HepG2 (cell line): ENCODE measurements at regions not wholly inside any gene's neighbourhood (a gene's known extent, or its start where the extent isn't known, plus 50 kb on each side); places are given as distances from the start of the nearest gene placed in this dataset.

Source experiments
- ATAC-seq: fragments of 200-7000 bp; cut with Tn5 transposase; 3 replicates; pipeline ENCODE4 v1.9.1; 2020; ENCODE audit warnings: mild to moderate bottlenecking, moderate library complexity
- BruUV-seq: library from RNA; stranded (reverse); fragments of 400-500 nt; replicated peaks from 2 replicates; lab custom pipeline; 2021; lab: Mats Ljungman, UMichigan
- CTCF ChIA-PET: fragments of 300-600 bp; formaldehyde crosslinking; extraction: SDS; loops from one replicate; lab custom pipeline; 2021; ENCODE audit warnings: low total read pairs, inconsistent platforms, low intra/inter-chr PET ratio; lab: Yijun Ruan, JAX
- POLR2A ChIA-PET: fragments of 350-600 bp; sonication (Branson Sonifier 250); formaldehyde crosslinking; loops from one replicate; lab custom pipeline; 2020; ENCODE audit warnings: antibody characterized with exemption, inconsistent platforms; lab: Yijun Ruan, JAX
- DNase-seq: peaks from one replicate; pipeline ENCODE4 v3.0.0-alpha.2; 2015; ENCODE audit warnings: low spot score
- FAIRE-seq: peaks from 3 replicates; lab custom pipeline; 2011; peaks lifted over from hg19 to GRCh38; lab: Jason Lieb, UNC
- H2AFZ ChIP-seq: one replicate; pipeline ENCODE4 v1.6.1; 2011; ENCODE audit warnings: low read length, inconsistent platforms
- H3K27ac ChIP-seq: fragments of 300-600 bp; 3 replicates; pipeline ENCODE4 v1.8.0; 2011; ENCODE audit warnings: mixed run types, mild to moderate bottlenecking, mixed read lengths, low read length, inconsistent platforms; ENCODE audit not compliant: insufficient read depth; ENCODE audit errors: extremely low read length
- H3K27me3 ChIP-seq, 2 experiments: fragments of 200-600 bp in 1 of 2; 2 replicates in 1 of 2; 3 replicates in 1 of 2; pipeline versions ENCODE4 v1.6.0 to v1.8.0; 2011; ENCODE audit warnings: low read length in 2 of 2, mild to moderate bottlenecking in 2 of 2, moderate library complexity in 2 of 2, inconsistent platforms in 1 of 2; ENCODE audit not compliant: insufficient read depth in 2 of 2, control insufficient read depth in 1 of 2
- H3K36me3 ChIP-seq, 2 experiments: fragments of 200-600 bp in 1 of 2; replicated peaks in 1 of 2; 2 replicates in 1 of 2; 3 replicates in 1 of 2; pipeline versions ENCODE4 v1.5.1 to v1.8.0; 2011; ENCODE audit warnings: low read length in 2 of 2, inconsistent platforms in 1 of 2; ENCODE audit not compliant: insufficient read depth in 2 of 2, control insufficient read depth in 1 of 2
- H3K4me1 ChIP-seq: 2 replicates; pipeline ENCODE4 v1.5.1; 2012; ENCODE audit warnings: low read length, inconsistent platforms; ENCODE audit not compliant: insufficient read depth
- H3K4me2 ChIP-seq: 2 replicates; pipeline ENCODE4 v1.6.0; 2011; ENCODE audit warnings: low read depth, low read length, inconsistent platforms
- H3K4me3 ChIP-seq, 3 experiments: fragments of 200-600 bp in 1 of 3; sonication (generic), shearing (Covaris generic) in 1 of 3; replicated peaks in 1 of 3; 2 replicates each; pipeline ENCODE4 v1.5.1; 2011 to 2016; ENCODE audit warnings: low read length in 3 of 3, inconsistent platforms in 2 of 3, low read depth in 2 of 3, mild to moderate bottlenecking in 2 of 3, control low read depth in 1 of 3, mixed read lengths in 1 of 3; ENCODE audit not compliant: insufficient read depth in 1 of 3
- H3K79me2 ChIP-seq: one replicate; pipeline ENCODE4 v1.6.1; 2011; ENCODE audit warnings: low read length, inconsistent platforms; ENCODE audit not compliant: insufficient read depth
- H3K9ac ChIP-seq: 2 replicates; pipeline ENCODE4 v1.6.0; 2011; ENCODE audit warnings: mild to moderate bottlenecking, low read depth, low read length, inconsistent platforms; ENCODE audit not compliant: insufficient read depth
- H3K9me3 ChIP-seq: 2 replicates; pipeline ENCODE4 v1.5.1; 2012; ENCODE audit warnings: mild to moderate bottlenecking, low read length
- H4K20me1 ChIP-seq: 2 replicates; pipeline ENCODE4 v1.6.0; 2011; ENCODE audit warnings: inconsistent platforms, mild to moderate bottlenecking, low read length, moderate library complexity; ENCODE audit not compliant: insufficient read depth
- ERF ChIP-seq: IDR thresholded peaks from 2 replicates; pipeline ENCODE4 v1.6.1; 2018; ENCODE audit warnings: missing biosample characterization, missing genetic modification reagents
- GFI1 ChIP-seq: sonication (generic); formaldehyde crosslinking; IDR thresholded peaks from 2 replicates; pipeline ENCODE4 v1.5.0; 2020; ENCODE audit warnings: missing genetic modification reagents, mild to moderate bottlenecking, borderline replicate concordance
- MEF2D ChIP-seq: sonication (generic); formaldehyde crosslinking; IDR thresholded peaks from 2 replicates; pipeline ENCODE4 v1.5.1; 2020; ENCODE audit warnings: mild to moderate bottlenecking, missing genetic modification reagents
- MXD4 ChIP-seq: IDR thresholded peaks from 2 replicates; pipeline ENCODE4 v1.6.1; 2016; ENCODE audit warnings: mild to moderate bottlenecking, missing biosample characterization, missing genetic modification reagents
- PAWR ChIP-seq: sonication (generic); formaldehyde crosslinking; IDR thresholded peaks from 2 replicates; pipeline ENCODE4 v1.4.0; 2020; ENCODE audit warnings: missing genetic modification reagents, mild to moderate bottlenecking, borderline replicate concordance
- POLR2G ChIP-seq: fragments of 200-400 bp; formaldehyde crosslinking; IDR thresholded peaks from 2 replicates; pipeline ENCODE4 v1.6.1; 2018; ENCODE audit warnings: mild to moderate bottlenecking, low read depth, low read length, moderate library complexity
- SOX13 ChIP-seq, 3 experiments: fragments of 450-650 bp in 1 of 3; sonication (generic) in 1 of 3; formaldehyde crosslinking in 1 of 3; IDR thresholded peaks in 2 of 3; conservative IDR thresholded peaks in 1 of 3; 2 replicates each; pipeline versions ENCODE4 v1.5.0 to v1.6.1; 2016 to 2020; ENCODE audit warnings: antibody characterized with exemption in 1 of 3, mild to moderate bottlenecking in 1 of 3, missing compliant biosample characterization in 1 of 3, missing genetic modification reagents in 1 of 3, moderate library complexity in 1 of 3
- THYN1 ChIP-seq: sonication (generic); formaldehyde crosslinking; IDR thresholded peaks from 2 replicates; pipeline ENCODE4 v1.8.1; 2023; ENCODE audit warnings: low read depth, mild to moderate bottlenecking, moderate library complexity, missing genetic modification reagents, borderline replicate concordance
- ZNF24 ChIP-seq: fragments of 450-650 bp; IDR thresholded peaks from 2 replicates; pipeline ENCODE4 v1.6.1; 2017; ENCODE audit warnings: antibody characterized with exemption, mild to moderate bottlenecking
- ZNF33A ChIP-seq: sonication (generic); formaldehyde crosslinking; IDR thresholded peaks from 2 replicates; pipeline ENCODE4 v1.5.1; 2020; ENCODE audit warnings: missing genetic modification reagents, mild to moderate bottlenecking, moderate library complexity, borderline replicate concordance
- ZNF563 ChIP-seq: sonication (generic); formaldehyde crosslinking; IDR thresholded peaks from 2 replicates; pipeline ENCODE4 v1.8.0; 2022; ENCODE audit warnings: mild to moderate bottlenecking, moderate library complexity, missing genetic modification reagents
- ZNF781 ChIP-seq: sonication (generic); formaldehyde crosslinking; IDR thresholded peaks from 2 replicates; pipeline ENCODE4 v1.5.1; 2020; ENCODE audit warnings: borderline replicate concordance, mild to moderate bottlenecking, missing genetic modification reagents; ENCODE audit errors: not compliant biosample characterization
- WGBS: methylation state at CpG from one replicate; pipeline ENCODE4 v1.1.6; 2017; ENCODE audit warnings: low lambda C conversion rate; 5-methylcytosine and 5-hydroxymethylcytosine counted together
- in situ Hi-C: cut with HindIII; loops from 2 replicates; pipeline ENCODE4 v1.10.0; 2017; ENCODE audit warnings: low pct_unique_long_range_greater_than_20kb; ENCODE audit not compliant: extremely low pct_ligation_motif_present
- intact Hi-C: fragments of 100-400 bp; cut with micrococcal nuclease; formaldehyde crosslinking; loops from one replicate; pipeline ENCODE4 v1.10.0; 2022; ENCODE audit not compliant: unreplicated experiment
- TF ChIP-seq, protein P1 (sequence below): sonication (generic); formaldehyde crosslinking; IDR thresholded peaks from 2 replicates; pipeline ENCODE4 v1.5.0; 2020; ENCODE audit warnings: mild to moderate bottlenecking, missing genetic modification reagents
- TF ChIP-seq, protein P2 (sequence below): sonication (generic); formaldehyde crosslinking; IDR thresholded peaks from 2 replicates; pipeline ENCODE4 v1.5.1; 2020; ENCODE audit warnings: missing genetic modification reagents, mild to moderate bottlenecking, borderline replicate concordance
- TF ChIP-seq, protein P3 (sequence below), 2 experiments: sonication (generic) in 1 of 2; formaldehyde crosslinking in 1 of 2; IDR thresholded peaks; 2 replicates each; pipeline versions ENCODE4 v1.4.0 to v1.6.1; 2016 to 2020; ENCODE audit warnings: borderline replicate concordance in 1 of 2, low read depth in 1 of 2, mild to moderate bottlenecking in 1 of 2, missing genetic modification reagents in 1 of 2

DNA sequence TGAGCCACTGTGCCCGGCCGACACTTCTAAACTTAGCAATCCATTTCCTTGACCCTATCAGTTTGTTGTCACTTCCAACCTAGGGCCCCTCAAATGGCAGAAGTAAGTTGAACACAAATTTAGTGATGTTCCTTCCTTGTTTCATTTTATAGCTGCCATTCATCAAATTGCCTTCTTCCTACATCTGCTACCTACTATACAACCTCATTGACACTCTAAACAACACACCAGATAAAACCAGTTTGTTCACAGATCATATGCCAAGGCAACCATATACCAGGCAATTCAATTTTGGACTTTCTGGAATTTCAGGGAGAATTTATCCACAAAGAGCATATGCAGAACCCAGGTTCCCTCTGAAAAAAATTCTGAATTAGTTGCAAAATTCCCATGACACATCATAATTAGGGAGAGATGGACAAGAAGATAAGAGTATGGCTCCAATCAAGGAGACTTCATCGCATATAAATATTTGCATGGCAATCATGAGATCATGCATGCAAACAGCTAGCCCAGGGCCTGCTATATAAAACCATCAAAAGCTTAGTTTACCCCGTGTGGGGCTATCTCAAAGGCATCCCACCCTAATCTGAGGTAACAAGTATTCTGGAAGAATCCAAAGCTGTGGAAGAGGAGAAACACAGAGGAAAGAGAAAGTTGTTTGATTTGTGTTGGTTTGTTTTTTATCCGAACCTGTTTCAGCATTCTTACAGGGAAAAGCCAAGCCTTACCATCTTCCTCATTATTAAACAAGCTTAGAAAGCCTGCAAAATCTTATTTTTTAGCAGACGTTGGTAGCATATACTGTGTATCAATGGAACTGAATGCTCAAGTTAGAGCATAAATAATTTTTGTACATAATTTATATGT is 132.8 kb upstream of the TNFAIP3 start:
- H3K27me3 ChIP-seq = no peaks in the 10 kb centered on the region
- H2AFZ ChIP-seq = peak overlapping the region; percentile 74
- H3K4me1 ChIP-seq = peaks cover 94% of the 10 kb centered on the region
- H3K9me3 ChIP-seq = no peaks in the 10 kb centered on the region
- WGBS = 72% methylated on average over 6 of the region's 6 CpGs
- CTCF ChIA-PET = no interaction called here
- in situ Hi-C loops = loop anchor here (5.0 kb wide), 1 partner anchor 68 kb away; no protein-coding TSS in a partner anchor
- FAIRE-seq = no peak
- no peaks in the 10 kb centered on the region for H3K79me2 ChIP-seq
- ATAC-seq = no peak
- BruUV-seq = no TSS peak
- POLR2A ChIA-PET = interaction anchor here (0.7 to 3.7 kb wide), 5 partner anchors 11 to 1253 kb away, joined by 3 to 42 read pairs (median 5); no protein-coding TSS in a partner anchor
- H3K4me3 ChIP-seq = no peak overlapping the region
- no peak for DNase-seq
- H3K9ac ChIP-seq = peak overlapping the region; percentile 23; the same call in 1 of the 2 replicates
- H3K27ac ChIP-seq = peak overlapping the region; percentile 63
- H3K4me2 ChIP-seq = peak overlapping the region; percentile 52
- H3K36me3 ChIP-seq = no peaks in the 10 kb centered on the region
- intact Hi-C loops = no loop called here
- no peaks in the 10 kb centered on the region for H4K20me1 ChIP-seq
- TF ChIP-seq ZNF563 (CRISPR knock-in tag) (no peak), GFI1 (no peak), PAWR (CRISPR knock-in tag) (no peak), ZNF33A (CRISPR knock-in tag) (no peak), MEF2D (CRISPR knock-in tag) (no peak), SOX13 (IDR thresholded peaks at IDR 0.05) (no peak), SOX13 (CRISPR knock-in tag; conservative IDR thresholded peaks at IDR 0.05 in 1 of 2, IDR thresholded peaks at IDR 0.05 in 1 of 2) (no peak), ZNF24 (no peak), THYN1 (CRISPR knock-in tag) (0 out of 2 replicates have a peak, but pooled peaks have one; percentile 75), POLR2G (no peak; the same call in 1 of the 2 replicates), ZNF781 (no peak), MXD4 (CRISPR knock-in tag) (no peak), ERF (no peak)
- TF ChIP-seq, protein P1, sequence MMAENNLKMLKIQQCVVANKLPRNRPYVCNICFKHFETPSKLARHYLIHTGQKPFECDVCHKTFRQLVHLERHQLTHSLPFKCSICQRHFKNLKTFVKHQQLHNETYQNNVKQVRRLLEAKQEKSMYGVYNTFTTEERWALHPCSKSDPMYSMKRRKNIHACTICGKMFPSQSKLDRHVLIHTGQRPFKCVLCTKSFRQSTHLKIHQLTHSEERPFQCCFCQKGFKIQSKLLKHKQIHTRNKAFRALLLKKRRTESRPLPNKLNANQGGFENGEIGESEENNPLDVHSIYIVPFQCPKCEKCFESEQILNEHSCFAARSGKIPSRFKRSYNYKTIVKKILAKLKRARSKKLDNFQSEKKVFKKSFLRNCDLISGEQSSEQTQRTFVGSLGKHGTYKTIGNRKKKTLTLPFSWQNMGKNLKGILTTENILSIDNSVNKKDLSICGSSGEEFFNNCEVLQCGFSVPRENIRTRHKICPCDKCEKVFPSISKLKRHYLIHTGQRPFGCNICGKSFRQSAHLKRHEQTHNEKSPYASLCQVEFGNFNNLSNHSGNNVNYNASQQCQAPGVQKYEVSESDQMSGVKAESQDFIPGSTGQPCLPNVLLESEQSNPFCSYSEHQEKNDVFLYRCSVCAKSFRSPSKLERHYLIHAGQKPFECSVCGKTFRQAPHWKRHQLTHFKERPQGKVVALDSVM (CRISPR knock-in tag) = no peak
- TF ChIP-seq, protein P2, sequence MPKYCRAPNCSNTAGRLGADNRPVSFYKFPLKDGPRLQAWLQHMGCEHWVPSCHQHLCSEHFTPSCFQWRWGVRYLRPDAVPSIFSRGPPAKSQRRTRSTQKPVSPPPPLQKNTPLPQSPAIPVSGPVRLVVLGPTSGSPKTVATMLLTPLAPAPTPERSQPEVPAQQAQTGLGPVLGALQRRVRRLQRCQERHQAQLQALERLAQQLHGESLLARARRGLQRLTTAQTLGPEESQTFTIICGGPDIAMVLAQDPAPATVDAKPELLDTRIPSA = no peak
- TF ChIP-seq, protein P3, sequence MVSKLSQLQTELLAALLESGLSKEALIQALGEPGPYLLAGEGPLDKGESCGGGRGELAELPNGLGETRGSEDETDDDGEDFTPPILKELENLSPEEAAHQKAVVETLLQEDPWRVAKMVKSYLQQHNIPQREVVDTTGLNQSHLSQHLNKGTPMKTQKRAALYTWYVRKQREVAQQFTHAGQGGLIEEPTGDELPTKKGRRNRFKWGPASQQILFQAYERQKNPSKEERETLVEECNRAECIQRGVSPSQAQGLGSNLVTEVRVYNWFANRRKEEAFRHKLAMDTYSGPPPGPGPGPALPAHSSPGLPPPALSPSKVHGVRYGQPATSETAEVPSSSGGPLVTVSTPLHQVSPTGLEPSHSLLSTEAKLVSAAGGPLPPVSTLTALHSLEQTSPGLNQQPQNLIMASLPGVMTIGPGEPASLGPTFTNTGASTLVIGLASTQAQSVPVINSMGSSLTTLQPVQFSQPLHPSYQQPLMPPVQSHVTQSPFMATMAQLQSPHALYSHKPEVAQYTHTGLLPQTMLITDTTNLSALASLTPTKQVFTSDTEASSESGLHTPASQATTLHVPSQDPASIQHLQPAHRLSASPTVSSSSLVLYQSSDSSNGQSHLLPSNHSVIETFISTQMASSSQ (IDR thresholded peaks at IDR 0.05; ENCODE audit: low read depth) = no peak
- TF ChIP-seq, protein P3 (CRISPR knock-in tag; IDR thresholded peaks at IDR 0.05; ENCODE audit: borderline replicate concordance) = no peak
